Transverse colon (tissue), 4 donors: ENCODE measurements at regions not wholly inside any gene's neighbourhood (a gene's known extent, or its start where the extent isn't known, plus 50 kb on each side); places are given as distances from the start of the nearest gene placed in this dataset.
"Not testable (repeated sequence)": the region's sequence is repeated elsewhere in the genome, so short reads cannot be mapped to it uniquely, and the experiment has no call there.

Experiments used
- DNase-seq: peaks from one replicate; pipeline ENCODE4 v3.0.0-alpha.2; 2019
- H3K27ac ChIP-seq, 4 donors: fragments of 200-600 bp; sonication (generic); 2 replicates each; pipeline ENCODE4 v1.5.1; 2016 to 2018; ENCODE audit warnings: inconsistent platforms in 4 of 4
- H3K27me3 ChIP-seq: fragments of 200-600 bp; sonication (generic); 2 replicates; pipeline ENCODE4 v1.5.1; 2017; ENCODE audit warnings: inconsistent platforms
- H3K36me3 ChIP-seq, 4 donors: fragments of 200-600 bp; sonication (generic); 2 replicates each; pipeline ENCODE4 v1.5.1; 2017 to 2019; ENCODE audit warnings: inconsistent platforms in 4 of 4
- H3K4me1 ChIP-seq, 4 donors: fragments of 200-600 bp; sonication (generic); 2 replicates each; pipeline ENCODE4 v1.5.1; 2017 to 2020; ENCODE audit warnings: inconsistent platforms in 4 of 4
- H3K4me3 ChIP-seq, 4 donors: fragments of 200-600 bp; sonication (generic); 1 replicate in 1 of 4; 2 replicates in 3 of 4; pipeline versions ENCODE4 v1.5.1 to v1.6.1; 2017 to 2019; ENCODE audit warnings: inconsistent platforms in 4 of 4
- H3K9me3 ChIP-seq, 2 donors: fragments of 200-600 bp; sonication (generic); 2 replicates each; pipeline ENCODE4 v1.5.1; 2017 to 2019; ENCODE audit warnings: inconsistent platforms in 2 of 2
- CTCF ChIP-seq, 5 experiments: fragments of 200-600 bp in 3 of 5; fragments of 450-650 bp in 2 of 5; sonication (generic) in 3 of 5; IDR thresholded peaks; 1 replicate in 2 of 5; 2 replicates in 3 of 5; pipeline ENCODE4 v1.5.1; 2016 to 2017; ENCODE audit warnings: antibody characterized with exemption in 5 of 5, inconsistent platforms in 3 of 5, mild to moderate bottlenecking in 2 of 5, moderate library complexity in 1 of 5
- EP300 ChIP-seq: sonication (generic); formaldehyde crosslinking; IDR thresholded peaks from one replicate; pipeline ENCODE4 v1.6.1; 2017; ENCODE audit warnings: antibody characterized with exemption, low read depth
- POLR2A ChIP-seq: fragments of 450-650 bp; IDR thresholded peaks from one replicate; pipeline ENCODE4 v1.6.1; 2016; ENCODE audit warnings: antibody characterized with exemption, mild to moderate bottlenecking, moderate library complexity
- POLR2AphosphoS5 ChIP-seq, 3 donors: sonication (generic); formaldehyde crosslinking; IDR thresholded peaks; one replicate each; pipeline ENCODE4 v1.6.1; 2016; ENCODE audit warnings: antibody characterized with exemption in 3 of 3
- WGBS, 2 donors: methylation state at CpG; one replicate each; pipeline ENCODE4 v1.1.5; 2018; ENCODE audit warnings: low coverage in 1 of 2; 5-methylcytosine and 5-hydroxymethylcytosine counted together
- in situ Hi-C, 4 donors: fragments of 200-750 bp; cut with MboI; loops; one replicate each; pipeline versions ENCODE4 v1.15.0 to v1.15.1; 2017; ENCODE audit warnings: low sequenced_read_pairs in 3 of 4, low pct_ligation_motif_present in 1 of 4, low pct_unique_long_range_greater_than_20kb in 1 of 4
- intact Hi-C: fragments of 100-400 bp; cut with DNase I; formaldehyde crosslinking; loops from one replicate; pipeline ENCODE4 v1.15.1; 2023; ENCODE audit warnings: low total_unique reads

GRCh38 chr1:100658716-100659026, 60.9 kb upstream of the VCAM1 start:
- Histone ChIP-seq H3K36me3 (no peaks in the 10 kb centered on the region), H3K27ac (no peak overlapping the region), H3K27me3 (no peaks in the 10 kb centered on the region), H3K4me3 (no peak overlapping the region), H3K9me3 (no peaks in the 10 kb centered on the region), H3K4me1 (peaks cover 0 to 12% (median 5%) of the 10 kb centered on the region in 4 donors)
- no peak for DNase-seq
- TF ChIP-seq POLR2AphosphoS5 (IDR thresholded peaks at IDR 0.05), result no peak
- intact Hi-C loops, result no loop called here
- in situ Hi-C loops, result no loop called here

GRCh38 chr1:100661176-100661575, 58.4 kb upstream of the VCAM1 start:
- Histone ChIP-seq H3K9me3 (no peaks in the 10 kb centered on the region), H3K27me3 (no peaks in the 10 kb centered on the region), H3K27ac (no peak overlapping the region), H3K36me3 (no peaks in the 10 kb centered on the region), H3K4me3 (no peak overlapping the region), H3K4me1 (peaks cover 0 to 12% (median 5%) of the 10 kb centered on the region in 4 donors)
- in situ Hi-C loops, result no loop called here
- no peak for DNase-seq
- WGBS, 2 donors, result 43 to 76% methylated on average over 1 of the region's 1 CpG
- intact Hi-C loops, result no loop called here
- TF ChIP-seq EP300 (no peak), CTCF (IDR thresholded peaks at IDR 0.05) (no peak), POLR2A (no peak), POLR2AphosphoS5 (IDR thresholded peaks at IDR 0.05) (no peak)

- DNase-seq, H3K4me3 ChIP-seq, H3K4me1 ChIP-seq, in situ Hi-C loops, H3K36me3 ChIP-seq, H3K27me3 ChIP-seq, H3K9me3 ChIP-seq, H3K27ac ChIP-seq, intact Hi-C loops: not testable (repeated sequence)
- WGBS, 2 donors, result 63% methylated on average over 7 of the region's 7 CpGs; no CpG with 5 or more reads in 1 of the 2 donors
Measured at GRCh38 chr1:100668494-100668893, 51.0 kb upstream of the VCAM1 start.
